NCI-H2029 treated with DMSO at 0.1 percent for 48 hours (cell line): ENCODE measurements at regions not wholly inside any gene's neighbourhood (a gene's known extent, or its start where the extent isn't known, plus 50 kb on each side); places are given as distances from the start of the nearest gene placed in this dataset.

Experiments
- DNase-seq: peaks from one replicate; lab custom pipeline; 2025; lab: John Stamatoyannopoulos, UW

GRCh38 chr2:111695441-111696007, 188.5 kb downstream of the ANAPC1 start:
- DNase-seq = no peak

- no peak for DNase-seq
Measured at GRCh38 chr2:111696226-111696625, 187.8 kb downstream of the ANAPC1 start.

- DNase-seq = no peak
Measured at GRCh38 chr2:111697560-111697959, 186.4 kb downstream of the ANAPC1 start.

- DNase-seq = no peak
Measured at GRCh38 chr2:111698089-111698488, 185.9 kb downstream of the ANAPC1 start.

- peak; percentile 66 for DNase-seq
Measured at GRCh38 chr2:111698743-111699554, 185.0 kb downstream of the ANAPC1 start.

GRCh38 chr2:111701266-111701665, 182.7 kb downstream of the ANAPC1 start:
- DNase-seq = no peak

- no peak for DNase-seq
Measured at GRCh38 chr2:111701798-111702118, 182.2 kb downstream of the ANAPC1 start.

GRCh38 chr2:111702119-111702803, 181.7 kb downstream of the ANAPC1 start:
- peak; percentile 9 for DNase-seq

GRCh38 chr2:111702804-111703196, 181.2 kb downstream of the ANAPC1 start:
- DNase-seq = no peak

GRCh38 chr2:111703759-111704158, 180.2 kb downstream of the ANAPC1 start:
- DNase-seq = no peak

- no peak for DNase-seq
Measured at GRCh38 chr2:111704246-111704645, 179.7 kb downstream of the ANAPC1 start.

GRCh38 chr2:111705239-111705638, 178.8 kb downstream of the ANAPC1 start:
- DNase-seq = no peak

- DNase-seq = no peak
Measured at GRCh38 chr2:111705711-111706336, 178.2 kb downstream of the ANAPC1 start.

- DNase-seq = no peak
Measured at GRCh38 chr2:111706481-111707001, 177.5 kb downstream of the ANAPC1 start.

- DNase-seq = no peak
Measured at GRCh38 chr2:111707700-111708099, 176.3 kb downstream of the ANAPC1 start.

GRCh38 chr2:111708476-111709180, 175.4 kb downstream of the ANAPC1 start:
- DNase-seq = no peak

GRCh38 chr2:111709321-111709720, 174.7 kb downstream of the ANAPC1 start:
- no peak for DNase-seq

- no peak for DNase-seq
Measured at GRCh38 chr2:111710085-111710484, 173.9 kb downstream of the ANAPC1 start.

- DNase-seq = no peak
Measured at GRCh38 chr2:111710613-111711012, 173.4 kb downstream of the ANAPC1 start.

GRCh38 chr2:111711270-111711669, 172.7 kb downstream of the ANAPC1 start:
- no peak for DNase-seq

GRCh38 chr2:111712361-111712760, 171.6 kb downstream of the ANAPC1 start:
- no peak for DNase-seq

- no peak for DNase-seq
Measured at GRCh38 chr2:111712940-111713515, 171.0 kb downstream of the ANAPC1 start.
